ENCODE measurements at regions not wholly inside any gene's neighbourhood (a gene's known extent, or its start where the extent isn't known, plus 50 kb on each side); places are given as distances from the start of the nearest gene placed in this dataset.
"Not testable (repeated sequence)": the region's sequence is repeated elsewhere in the genome, so short reads cannot be mapped to it uniquely, and the experiment has no call there.

- ATAC-seq (no peak), DNase-seq (no peak)
- H3K36me3 ChIP-seq: no peaks in the 10 kb centered on the region
- no peaks in the 10 kb centered on the region for H3K4me1 ChIP-seq
- no peaks in the 10 kb centered on the region for H3K27me3 ChIP-seq
- intact Hi-C loops (cut with DNase I): no loop called here
- WGBS (ENCODE audit: insufficient coverage, low coverage, low lambda C conversion rate, missing lambda C conversion rate): 72% methylated on average over 1 of the region's 1 CpG
- TF ChIP-seq POLR2A (IDR thresholded peaks at IDR 0.05): no peak
- no peak overlapping the region for H3K4me3 ChIP-seq
- H3K27ac ChIP-seq: no peak overlapping the region
- H3K9me3 ChIP-seq: no peaks in the 10 kb centered on the region
These were observed 353.9 kb downstream of the CHL1 start for GRCh38 chr3:550471-550870.

GRCh38 chr3:557972-558371, 361.4 kb downstream of the CHL1 start:
- Histone ChIP-seq H3K36me3 (no peaks in the 10 kb centered on the region), H3K4me1 (no peaks in the 10 kb centered on the region), H3K27ac (no peak overlapping the region), H3K4me3 (no peak overlapping the region), H3K9me3 (no peaks in the 10 kb centered on the region), H3K27me3 (peaks cover 0 to 4% of the 10 kb centered on the region in 2 donors)
- DNase-seq (no peak), ATAC-seq (no peak)
- no peak for TF ChIP-seq POLR2A (IDR thresholded peaks at IDR 0.05)
- TF ChIP-seq CTCF (IDR thresholded peaks at IDR 0.05): no peak
- intact Hi-C loops (cut with DNase I): no loop called here
- WGBS (ENCODE audit: insufficient coverage, low coverage, low lambda C conversion rate, missing lambda C conversion rate): 15% methylated on average over 1 of the region's 1 CpG

GRCh38 chr3:567488-568185, 371.1 kb downstream of the CHL1 start:
- Histone ChIP-seq H3K4me3 (no peak overlapping the region), H3K27me3 (no peaks in the 10 kb centered on the region), H3K4me1 (no peaks in the 10 kb centered on the region), H3K36me3 (no peaks in the 10 kb centered on the region), H3K9me3 (no peaks in the 10 kb centered on the region), H3K27ac (no peak overlapping the region)
- TF ChIP-seq CTCF (IDR thresholded peaks at IDR 0.05): no peak
- no peak for TF ChIP-seq POLR2A (IDR thresholded peaks at IDR 0.05)
- no peak for DNase-seq
- 44% methylated on average over 5 of the region's 5 CpGs for WGBS (ENCODE audit: insufficient coverage, low coverage, low lambda C conversion rate, missing lambda C conversion rate)
- intact Hi-C loops (cut with DNase I): no loop called here
- ATAC-seq: no peak

- H3K27me3 ChIP-seq; intact Hi-C loops (cut with DNase I); DNase-seq; H3K4me1 ChIP-seq; H3K9me3 ChIP-seq; H3K36me3 ChIP-seq; H3K27ac ChIP-seq; ATAC-seq; H3K4me3 ChIP-seq: not testable (repeated sequence)
- WGBS (ENCODE audit: insufficient coverage, low coverage, low lambda C conversion rate, missing lambda C conversion rate): 46% methylated on average over 2 of the region's 2 CpGs
These were observed 383.0 kb downstream of the CHL1 start for GRCh38 chr3:579529-579928.

GRCh38 chr3:589066-589465, 392.5 kb downstream of the CHL1 start:
- H3K4me3 ChIP-seq; H3K36me3 ChIP-seq; ATAC-seq; intact Hi-C loops (cut with DNase I); H3K9me3 ChIP-seq; H3K27ac ChIP-seq; H3K4me1 ChIP-seq; DNase-seq; H3K27me3 ChIP-seq: not testable (repeated sequence)

GRCh38 chr3:597304-597703, 400.7 kb downstream of the CHL1 start:
- H3K9me3 ChIP-seq; H3K36me3 ChIP-seq; H3K4me1 ChIP-seq; DNase-seq; intact Hi-C loops (cut with DNase I); H3K27ac ChIP-seq; H3K27me3 ChIP-seq; ATAC-seq; H3K4me3 ChIP-seq: not testable (repeated sequence)
- 14% methylated on average over 2 of the region's 2 CpGs for WGBS (ENCODE audit: insufficient coverage, low coverage, low lambda C conversion rate, missing lambda C conversion rate)

GRCh38 chr3:597746-598145, 401.2 kb downstream of the CHL1 start:
- ATAC-seq; intact Hi-C loops (cut with DNase I); H3K27ac ChIP-seq; H3K4me3 ChIP-seq; H3K9me3 ChIP-seq; H3K4me1 ChIP-seq; H3K36me3 ChIP-seq; DNase-seq; H3K27me3 ChIP-seq: not testable (repeated sequence)
- 24% methylated on average over 1 of the region's 1 CpG for WGBS (ENCODE audit: insufficient coverage, low coverage, low lambda C conversion rate, missing lambda C conversion rate)

- H3K27ac ChIP-seq; H3K36me3 ChIP-seq; H3K4me3 ChIP-seq; DNase-seq; ATAC-seq; H3K4me1 ChIP-seq; H3K9me3 ChIP-seq; intact Hi-C loops (cut with DNase I); H3K27me3 ChIP-seq: not testable (repeated sequence)
- 49% methylated on average over 4 of the region's 4 CpGs for WGBS (ENCODE audit: insufficient coverage, low coverage, low lambda C conversion rate, missing lambda C conversion rate)
These were observed 410.9 kb downstream of the CHL1 start for GRCh38 chr3:607480-607879.

All from right lobe of liver (tissue), 6 donors.